ENCODE measurements at regions not wholly inside any gene's neighbourhood (a gene's known extent, or its start where the extent isn't known, plus 50 kb on each side); places are given as distances from the start of the nearest gene placed in this dataset.

- no peaks in the 10 kb centered on the region for H3K9me2 ChIP-seq (ENCODE audit: insufficient read depth, low read length)
- H3K9me3 ChIP-seq (ENCODE audit: low read length): no peaks in the 10 kb centered on the region
- H3K4me3 ChIP-seq (ENCODE audit: low read depth, low read length, poor library complexity, severe bottlenecking): no peak overlapping the region
- H3K4me1 ChIP-seq (ENCODE audit: insufficient read depth, low read length, poor library complexity, severe bottlenecking): no peaks in the 10 kb centered on the region
- BruUV-seq (replicated peaks): no TSS peak
- H2AFZ ChIP-seq (ENCODE audit: low read length): no peak overlapping the region
- TF ChIP-seq, protein P1, sequence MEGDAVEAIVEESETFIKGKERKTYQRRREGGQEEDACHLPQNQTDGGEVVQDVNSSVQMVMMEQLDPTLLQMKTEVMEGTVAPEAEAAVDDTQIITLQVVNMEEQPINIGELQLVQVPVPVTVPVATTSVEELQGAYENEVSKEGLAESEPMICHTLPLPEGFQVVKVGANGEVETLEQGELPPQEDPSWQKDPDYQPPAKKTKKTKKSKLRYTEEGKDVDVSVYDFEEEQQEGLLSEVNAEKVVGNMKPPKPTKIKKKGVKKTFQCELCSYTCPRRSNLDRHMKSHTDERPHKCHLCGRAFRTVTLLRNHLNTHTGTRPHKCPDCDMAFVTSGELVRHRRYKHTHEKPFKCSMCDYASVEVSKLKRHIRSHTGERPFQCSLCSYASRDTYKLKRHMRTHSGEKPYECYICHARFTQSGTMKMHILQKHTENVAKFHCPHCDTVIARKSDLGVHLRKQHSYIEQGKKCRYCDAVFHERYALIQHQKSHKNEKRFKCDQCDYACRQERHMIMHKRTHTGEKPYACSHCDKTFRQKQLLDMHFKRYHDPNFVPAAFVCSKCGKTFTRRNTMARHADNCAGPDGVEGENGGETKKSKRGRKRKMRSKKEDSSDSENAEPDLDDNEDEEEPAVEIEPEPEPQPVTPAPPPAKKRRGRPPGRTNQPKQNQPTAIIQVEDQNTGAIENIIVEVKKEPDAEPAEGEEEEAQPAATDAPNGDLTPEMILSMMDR (conservative IDR thresholded peaks at IDR 0.05; ENCODE audit: low read length): no peak
- TF ChIP-seq EZH2phosphoT487 (IDR thresholded peaks at IDR 0.05; ENCODE audit: borderline replicate concordance, low read depth, low read length): no peak
- H3K36me3 ChIP-seq (ENCODE audit: insufficient read depth, low read length): no peaks in the 10 kb centered on the region
- no peak for DNase-seq (ENCODE audit: low spot score)
- ChIA-PET POLR2A (no interaction called here), CTCF (ENCODE audit: unreplicated experiment) (no interaction called here)
- H3K79me2 ChIP-seq (ENCODE audit: insufficient read depth, low read depth, low read length): no peaks in the 10 kb centered on the region
- H4K20me1 ChIP-seq (ENCODE audit: insufficient read depth, low read length): no peaks in the 10 kb centered on the region
- no peak overlapping the region for H3K27ac ChIP-seq (ENCODE audit: low read depth, low read length, poor library complexity, severe bottlenecking)
- intact Hi-C loops (cut with micrococcal nuclease; ENCODE audit: unreplicated experiment): no loop called here
- H3K4me2 ChIP-seq (ENCODE audit: low read length): no peak overlapping the region
Observed at GRCh38 chr15:24733659-24734058, 58.1 kb downstream of the NPAP1 start.

DNA sequence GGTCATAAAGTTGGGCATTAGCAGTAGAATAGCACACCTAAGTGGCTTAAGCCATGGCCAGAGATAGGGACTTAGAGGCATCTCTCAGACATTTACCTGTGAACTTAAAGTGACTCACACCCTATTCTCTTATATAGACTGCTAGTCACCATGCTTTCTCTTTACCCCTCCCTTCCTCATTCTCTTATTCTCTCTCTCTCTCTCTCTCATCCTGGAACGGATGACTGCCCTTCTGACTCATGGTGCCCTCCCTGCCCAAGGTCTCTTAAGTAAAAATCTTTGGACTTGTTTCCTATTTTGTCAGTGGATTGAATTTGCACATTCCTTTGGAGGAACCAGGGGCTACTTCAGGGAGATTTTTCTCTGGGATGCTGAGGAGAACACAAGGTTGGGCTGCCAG, 58.8 kb downstream of the NPAP1 start:
- DNase-seq (ENCODE audit: low spot score): no peak
- Histone ChIP-seq H3K27ac (ENCODE audit: low read depth, low read length, poor library complexity, severe bottlenecking) (no peak overlapping the region), H4K20me1 (ENCODE audit: insufficient read depth, low read length) (no peaks in the 10 kb centered on the region), H3K36me3 (ENCODE audit: insufficient read depth, low read length) (no peaks in the 10 kb centered on the region), H3K9me3 (ENCODE audit: low read length) (no peaks in the 10 kb centered on the region), H3K4me2 (ENCODE audit: low read length) (no peak overlapping the region), H3K9me2 (ENCODE audit: insufficient read depth, low read length) (no peaks in the 10 kb centered on the region), H3K79me2 (ENCODE audit: insufficient read depth, low read depth, low read length) (no peaks in the 10 kb centered on the region), H2AFZ (ENCODE audit: low read length) (no peak overlapping the region), H3K4me1 (ENCODE audit: insufficient read depth, low read length, poor library complexity, severe bottlenecking) (no peaks in the 10 kb centered on the region), H3K4me3 (ENCODE audit: low read depth, low read length, poor library complexity, severe bottlenecking) (no peak overlapping the region)
- intact Hi-C loops (cut with micrococcal nuclease; ENCODE audit: unreplicated experiment): no loop called here
- no TSS peak for BruUV-seq (replicated peaks)
- TF ChIP-seq, protein P1 (conservative IDR thresholded peaks at IDR 0.05; ENCODE audit: low read length): no peak
- TF ChIP-seq EZH2phosphoT487 (IDR thresholded peaks at IDR 0.05; ENCODE audit: borderline replicate concordance, low read depth, low read length): no peak
- POLR2A ChIA-PET: no interaction called here
- CTCF ChIA-PET (ENCODE audit: unreplicated experiment): no interaction called here

DNA sequence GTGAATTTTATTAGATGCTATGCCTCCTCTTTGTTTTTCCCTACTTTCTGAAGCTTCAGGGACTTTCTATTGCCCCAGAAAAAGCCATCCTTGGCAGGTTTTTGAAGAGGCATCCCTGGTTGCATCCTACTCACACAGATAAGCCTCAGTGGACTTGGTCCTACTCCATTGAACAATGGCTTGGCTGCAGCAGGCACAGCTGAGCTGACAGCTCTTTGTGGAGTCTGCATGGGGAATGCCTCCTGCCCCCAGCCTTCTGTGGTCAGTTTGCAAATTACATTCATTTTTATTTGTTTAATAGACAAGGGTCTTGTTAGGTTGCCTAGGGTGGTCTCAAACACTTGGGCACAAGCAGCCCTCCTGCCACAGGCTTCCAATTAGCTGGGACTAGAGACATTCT, 69.7 kb downstream of the NPAP1 start:
- Histone ChIP-seq H3K27ac (ENCODE audit: low read depth, low read length, poor library complexity, severe bottlenecking) (no peak overlapping the region), H3K79me2 (ENCODE audit: insufficient read depth, low read depth, low read length) (no peaks in the 10 kb centered on the region), H3K36me3 (ENCODE audit: insufficient read depth, low read length) (no peaks in the 10 kb centered on the region), H3K9me2 (ENCODE audit: insufficient read depth, low read length) (no peaks in the 10 kb centered on the region), H3K4me1 (ENCODE audit: insufficient read depth, low read length, poor library complexity, severe bottlenecking) (no peaks in the 10 kb centered on the region), H3K9me3 (ENCODE audit: low read length) (no peaks in the 10 kb centered on the region; the same call in 1 of the 2 replicates), H3K4me3 (ENCODE audit: low read depth, low read length, poor library complexity, severe bottlenecking) (no peak overlapping the region), H3K4me2 (ENCODE audit: low read length) (no peak overlapping the region), H4K20me1 (ENCODE audit: insufficient read depth, low read length) (no peaks in the 10 kb centered on the region), H2AFZ (ENCODE audit: low read length) (no peak overlapping the region)
- ChIA-PET CTCF (ENCODE audit: unreplicated experiment) (no interaction called here), POLR2A (no interaction called here)
- no peak for TF ChIP-seq EZH2phosphoT487 (IDR thresholded peaks at IDR 0.05; ENCODE audit: borderline replicate concordance, low read depth, low read length)
- TF ChIP-seq, protein P1 (conservative IDR thresholded peaks at IDR 0.05; ENCODE audit: low read length): no peak
- DNase-seq (ENCODE audit: low spot score): no peak
- intact Hi-C loops (cut with micrococcal nuclease; ENCODE audit: unreplicated experiment): no loop called here
- BruUV-seq (replicated peaks): no TSS peak
